ENCODE measurements at regions not wholly inside any gene's neighbourhood (a gene's known extent, or its start where the extent isn't known, plus 50 kb on each side); places are given as distances from the start of the nearest gene placed in this dataset.

DNA sequence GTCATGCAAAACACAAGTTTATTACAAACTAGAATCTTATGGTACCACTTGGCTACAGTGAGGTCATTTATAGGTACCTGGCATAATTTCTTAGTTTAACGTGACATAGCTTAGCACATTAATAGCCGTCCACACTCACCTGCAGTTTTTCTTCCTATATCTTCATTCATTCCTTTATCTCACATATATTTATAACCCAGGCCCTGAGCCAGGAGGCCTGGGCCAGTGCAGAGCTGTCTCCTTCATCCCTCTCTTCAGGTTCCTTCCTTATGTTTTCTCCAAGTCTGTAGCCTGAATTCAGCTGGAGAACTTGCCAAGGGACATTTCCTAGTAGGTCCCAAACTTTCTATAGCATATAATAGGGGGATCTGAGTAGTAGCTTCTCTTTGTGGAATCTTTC, 367.9 kb upstream of the SGCD start:
- H3K4me1 Mint-ChIP-seq, result no peaks in the 10 kb centered on the region
- no peaks in the 10 kb centered on the region for H3K36me3 Mint-ChIP-seq (ENCODE audit: low read depth)
- WGBS, 2 experiments (ENCODE audit: insufficient coverage in 1 of 2, insufficient read length in 1 of 2), result 97 to 100% methylated on average over 2 of the region's 2 CpGs
- Histone ChIP-seq H3K4me3 (ENCODE audit: low read length) (no peak overlapping the region), H3K36me3 (ENCODE audit: control insufficient read depth, insufficient read depth, low read length) (no peaks in the 10 kb centered on the region), H3K4me1 (ENCODE audit: control insufficient read depth, insufficient read depth, low read length) (no peaks in the 10 kb centered on the region), H3K27ac (ENCODE audit: low read depth, low read length) (no peak overlapping the region), H3K9ac (ENCODE audit: extremely low read depth, low read length, poor library complexity, severe bottlenecking) (no peak overlapping the region), H3K9me3 (ENCODE audit: control insufficient read depth, low read length) (no peaks in the 10 kb centered on the region), H3K27me3 (ENCODE audit: control insufficient read depth, insufficient read depth, low read length, poor library complexity, severe bottlenecking) (no peaks in the 10 kb centered on the region)
- no peak for DNase-seq
- H3K9me3 Mint-ChIP-seq, result no peaks in the 10 kb centered on the region
- no peak overlapping the region for H3K4me3 Mint-ChIP-seq
- no peak for TF ChIP-seq CTCF (conservative IDR thresholded peaks at IDR 0.05)
- H3K27ac Mint-ChIP-seq, result no peak overlapping the region
- H3K27me3 Mint-ChIP-seq (ENCODE audit: insufficient read depth), result peaks cover 4% of the 10 kb centered on the region

- Mint-ChIP-seq H3K36me3 (ENCODE audit: low read depth) (no peaks in the 10 kb centered on the region), H3K27ac (no peak overlapping the region), H3K4me3 (no peak overlapping the region), H3K27me3 (ENCODE audit: insufficient read depth) (peaks cover 4% of the 10 kb centered on the region), H3K9me3 (peaks cover 2% of the 10 kb centered on the region), H3K4me1 (no peaks in the 10 kb centered on the region)
- Histone ChIP-seq H3K27ac (ENCODE audit: low read depth, low read length) (no peak overlapping the region), H3K4me3 (ENCODE audit: low read length) (no peak overlapping the region), H3K9me3 (ENCODE audit: control insufficient read depth, low read length) (no peaks in the 10 kb centered on the region), H3K27me3 (ENCODE audit: control insufficient read depth, insufficient read depth, low read length, poor library complexity, severe bottlenecking) (no peaks in the 10 kb centered on the region), H3K9ac (ENCODE audit: extremely low read depth, low read length, poor library complexity, severe bottlenecking) (no peak overlapping the region), H3K36me3 (ENCODE audit: control insufficient read depth, insufficient read depth, low read length) (no peaks in the 10 kb centered on the region), H3K4me1 (ENCODE audit: control insufficient read depth, insufficient read depth, low read length) (no peaks in the 10 kb centered on the region)
- no peak for TF ChIP-seq CTCF (conservative IDR thresholded peaks at IDR 0.05)
- no peak for DNase-seq
- WGBS, 2 experiments (ENCODE audit: insufficient coverage in 1 of 2, insufficient read length in 1 of 2), result 93 to 96% methylated on average over 3 of the region's 3 CpGs
These were observed 366.8 kb upstream of the SGCD start for GRCh38 chr5:155960177-155960576.

DNA sequence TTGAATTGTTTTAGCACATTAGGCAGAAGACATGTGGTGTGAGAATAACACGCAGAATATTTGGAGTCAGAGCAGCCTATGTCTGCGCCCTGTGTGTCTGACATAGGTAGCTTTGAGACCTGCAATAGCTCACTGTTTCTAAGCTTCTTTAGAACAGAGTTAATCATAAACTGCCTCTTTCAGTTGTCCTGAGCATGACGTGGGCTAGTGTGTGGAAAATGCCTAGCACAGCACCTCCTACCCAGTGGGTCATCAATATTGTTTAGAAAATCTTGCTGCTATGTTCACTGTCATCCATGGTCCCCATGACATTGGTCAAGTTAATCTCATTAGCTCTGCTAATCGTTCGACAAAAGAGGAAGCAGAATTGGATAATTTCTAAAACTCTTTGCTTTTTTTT, 357.4 kb upstream of the SGCD start:
- Mint-ChIP-seq H3K27ac (no peak overlapping the region), H3K27me3 (ENCODE audit: insufficient read depth) (peaks cover 6% of the 10 kb centered on the region), H3K4me3 (no peak overlapping the region), H3K36me3 (ENCODE audit: low read depth) (no peaks in the 10 kb centered on the region), H3K4me1 (no peaks in the 10 kb centered on the region), H3K9me3 (peaks cover 10% of the 10 kb centered on the region)
- Histone ChIP-seq H3K9ac (ENCODE audit: extremely low read depth, low read length, poor library complexity, severe bottlenecking) (no peak overlapping the region), H3K9me3 (ENCODE audit: control insufficient read depth, low read length) (peaks cover 7% of the 10 kb centered on the region), H3K4me1 (ENCODE audit: control insufficient read depth, insufficient read depth, low read length) (no peaks in the 10 kb centered on the region), H3K27ac (ENCODE audit: low read depth, low read length) (no peak overlapping the region), H3K4me3 (ENCODE audit: low read length) (no peak overlapping the region), H3K36me3 (ENCODE audit: control insufficient read depth, insufficient read depth, low read length) (no peaks in the 10 kb centered on the region), H3K27me3 (ENCODE audit: control insufficient read depth, insufficient read depth, low read length, poor library complexity, severe bottlenecking) (no peaks in the 10 kb centered on the region)
- no peak for DNase-seq
- TF ChIP-seq CTCF (conservative IDR thresholded peaks at IDR 0.05), result no peak
- WGBS, 2 experiments (ENCODE audit: insufficient coverage in 1 of 2, insufficient read length in 1 of 2), result 91 to 95% methylated on average over 5 of the region's 5 CpGs
